ENCODE measurements at regions not wholly inside any gene's neighbourhood (a gene's known extent, or its start where the extent isn't known, plus 50 kb on each side); places are given as distances from the start of the nearest gene placed in this dataset.

GRCh38 chr4:10172278-10172921, 55.8 kb upstream of the WDR1 start:
- TF ChIP-seq CTCF (IDR thresholded peaks at IDR 0.05) (no peak), POLR2A (IDR thresholded peaks at IDR 0.05) (no peak)
